ENCODE measurements at regions not wholly inside any gene's neighbourhood (a gene's known extent, or its start where the extent isn't known, plus 50 kb on each side); places are given as distances from the start of the nearest gene placed in this dataset.

DNA sequence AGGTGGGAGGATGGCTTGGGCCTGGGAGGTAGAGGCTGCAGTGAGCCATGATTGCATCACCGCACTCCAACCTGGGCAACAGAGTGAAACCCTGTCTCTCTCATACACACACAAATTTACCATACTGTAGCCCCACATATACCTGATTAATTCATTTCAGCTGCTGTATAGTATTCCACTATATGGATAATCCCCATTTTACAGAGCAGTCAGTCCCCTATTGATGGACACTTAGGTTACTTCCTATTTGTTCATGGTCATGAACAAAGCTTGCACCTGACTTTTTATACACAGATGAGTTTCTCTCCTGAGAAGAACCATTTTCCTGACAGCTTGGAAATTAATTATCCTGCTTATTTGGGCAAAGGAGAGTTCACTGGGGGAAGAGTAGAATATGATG lies 59.2 kb downstream of the EMX2 start:
- H3K27ac Mint-ChIP-seq = no peak overlapping the region
- H3K4me1 Mint-ChIP-seq = no peaks in the 10 kb centered on the region
- no peak for DNase-seq
- H3K4me3 Mint-ChIP-seq = no peak overlapping the region
- ATAC-seq (ENCODE audit: low read depth) = no peak
- H3K27me3 Mint-ChIP-seq = no peaks in the 10 kb centered on the region
- no peaks in the 10 kb centered on the region for H3K9me3 Mint-ChIP-seq
- no peaks in the 10 kb centered on the region for H3K36me3 Mint-ChIP-seq
- POLR2A ChIA-PET = no interaction called here

GRCh38 chr10:117603081-117603480 lies 60.5 kb downstream of the EMX2 start:
- ATAC-seq (ENCODE audit: low read depth) (no peak), DNase-seq (no peak)
- Mint-ChIP-seq H3K4me1 (no peaks in the 10 kb centered on the region), H3K4me3 (no peak overlapping the region), H3K27ac (no peak overlapping the region), H3K9me3 (no peaks in the 10 kb centered on the region), H3K27me3 (no peaks in the 10 kb centered on the region), H3K36me3 (no peaks in the 10 kb centered on the region)
- POLR2A ChIA-PET = no interaction called here

DNA sequence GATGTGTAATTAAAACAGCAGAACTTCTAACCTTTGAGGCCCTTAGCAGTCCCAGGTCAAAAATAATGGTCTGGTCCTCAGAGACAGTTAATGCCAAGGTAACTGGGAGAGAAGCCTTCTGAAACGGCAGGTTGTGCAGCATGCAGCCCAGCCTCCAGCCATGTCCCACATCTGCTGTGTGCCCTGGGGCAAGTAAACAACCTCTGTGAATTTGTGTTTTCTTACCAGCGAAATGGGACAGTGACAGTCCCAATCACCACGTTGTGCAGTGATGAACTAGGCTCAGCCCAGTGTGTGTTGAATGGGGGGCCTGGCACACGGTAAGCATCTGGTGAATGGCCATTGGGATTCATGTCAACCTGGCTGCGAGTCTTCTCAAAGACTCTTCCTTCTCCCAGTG lies 61.2 kb downstream of the EMX2 start:
- H3K4me1 Mint-ChIP-seq = no peaks in the 10 kb centered on the region
- no peaks in the 10 kb centered on the region for H3K27me3 Mint-ChIP-seq
- H3K36me3 Mint-ChIP-seq = no peaks in the 10 kb centered on the region
- ATAC-seq (ENCODE audit: low read depth) (no peak), DNase-seq (no peak)
- no peaks in the 10 kb centered on the region for H3K9me3 Mint-ChIP-seq
- H3K27ac Mint-ChIP-seq = no peak overlapping the region
- H3K4me3 Mint-ChIP-seq = no peak overlapping the region
- POLR2A ChIA-PET = no interaction called here

DNA sequence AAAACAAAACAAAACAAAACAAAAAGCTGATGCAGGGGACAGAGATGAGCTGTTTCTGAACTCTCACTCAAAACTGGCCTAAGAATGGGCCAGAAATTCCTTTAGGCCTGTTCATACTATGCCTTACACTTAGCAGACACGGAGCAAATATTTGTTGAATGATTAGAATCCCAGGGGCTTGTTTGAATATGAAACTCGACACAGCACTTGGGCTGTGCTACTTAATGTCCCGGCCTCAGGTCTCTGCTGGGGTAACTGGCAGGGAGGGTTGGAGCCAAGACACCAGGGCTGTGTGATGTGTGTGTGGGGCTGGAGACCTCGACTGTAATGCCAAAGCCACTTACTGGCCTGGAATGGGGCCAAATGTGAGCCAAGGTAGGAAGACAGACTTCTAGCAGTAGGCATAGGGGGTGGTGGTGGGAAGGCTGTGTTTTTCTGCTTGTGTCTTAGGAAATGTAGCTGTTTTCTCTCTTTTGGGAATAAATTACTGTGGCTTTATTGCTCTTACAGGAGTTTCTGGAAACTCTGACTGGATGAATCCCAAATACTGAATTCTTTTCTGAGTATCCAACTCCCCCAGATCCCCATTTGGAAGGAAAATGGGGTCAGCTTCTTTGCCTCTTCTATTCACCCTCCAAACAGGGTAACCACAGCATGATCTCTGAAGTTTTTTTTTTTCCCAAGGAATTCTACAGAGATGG lies 66.7 kb downstream of the EMX2 start:
- no peak overlapping the region for H3K4me3 Mint-ChIP-seq
- no peaks in the 10 kb centered on the region for H3K9me3 Mint-ChIP-seq
- no peaks in the 10 kb centered on the region for H3K4me1 Mint-ChIP-seq
- H3K27me3 Mint-ChIP-seq = peaks cover 5% of the 10 kb centered on the region
- no peak for DNase-seq
- no peak overlapping the region for H3K27ac Mint-ChIP-seq
- ATAC-seq (ENCODE audit: low read depth) = no peak
- POLR2A ChIA-PET = no interaction called here
- no peaks in the 10 kb centered on the region for H3K36me3 Mint-ChIP-seq

- ATAC-seq (ENCODE audit: low read depth) (no peak), DNase-seq (no peak)
- no peaks in the 10 kb centered on the region for H3K9me3 Mint-ChIP-seq
- peaks cover 5% of the 10 kb centered on the region for H3K27me3 Mint-ChIP-seq
- H3K4me1 Mint-ChIP-seq = no peaks in the 10 kb centered on the region
- no peaks in the 10 kb centered on the region for H3K36me3 Mint-ChIP-seq
- H3K4me3 Mint-ChIP-seq = no peak overlapping the region
- no peak overlapping the region for H3K27ac Mint-ChIP-seq
- POLR2A ChIA-PET = no interaction called here
Measured at GRCh38 chr10:117609796-117610170, 67.2 kb downstream of the EMX2 start.

DNA sequence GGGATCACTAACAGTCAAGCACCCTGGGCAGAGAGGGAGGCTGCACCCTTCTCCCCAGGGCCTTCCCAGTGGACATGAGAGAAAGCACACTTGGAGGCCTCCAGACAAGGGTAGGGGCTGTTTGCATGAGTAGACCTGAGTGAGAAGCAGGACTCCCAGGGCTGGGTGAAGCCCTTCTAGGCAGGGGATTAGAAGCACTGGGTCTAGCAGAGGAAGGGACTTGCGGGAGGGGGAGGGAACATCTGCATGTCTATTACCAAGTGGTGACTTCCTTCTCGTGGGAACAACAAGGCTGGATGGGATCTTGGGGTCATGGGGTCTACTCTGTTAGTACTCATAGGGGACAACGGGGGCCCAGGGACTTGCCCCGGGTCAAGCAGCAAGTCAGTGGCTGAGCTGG lies 67.8 kb downstream of the EMX2 start:
- Mint-ChIP-seq H3K9me3 (no peaks in the 10 kb centered on the region), H3K27me3 (peaks cover 5% of the 10 kb centered on the region), H3K27ac (no peak overlapping the region), H3K4me1 (no peaks in the 10 kb centered on the region), H3K36me3 (no peaks in the 10 kb centered on the region), H3K4me3 (no peak overlapping the region)
- no peak for ATAC-seq (ENCODE audit: low read depth)
- DNase-seq = no peak
- POLR2A ChIA-PET = no interaction called here

DNA sequence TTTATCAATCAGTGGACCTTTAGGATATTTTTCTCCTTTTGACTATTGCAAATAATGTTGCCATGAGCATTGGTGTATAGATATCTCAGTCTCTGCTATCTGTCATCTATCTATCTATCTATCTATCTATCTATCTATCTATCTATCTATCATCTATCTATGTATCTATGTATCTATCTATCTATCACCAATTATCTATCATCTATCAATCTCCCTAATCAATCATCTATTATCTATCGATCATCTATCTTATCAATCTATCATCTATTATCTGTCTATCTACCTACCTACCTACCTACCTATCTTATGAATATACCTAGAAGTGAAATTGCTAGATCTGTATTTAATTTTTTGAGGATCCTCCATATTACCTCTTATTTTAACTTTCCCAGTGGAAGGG lies 69.6 kb downstream of the EMX2 start:
- POLR2A ChIA-PET = no interaction called here
- ATAC-seq (ENCODE audit: low read depth) (no peak), DNase-seq (no peak)
- Mint-ChIP-seq H3K27me3 (peaks cover 8% of the 10 kb centered on the region), H3K9me3 (no peaks in the 10 kb centered on the region), H3K4me1 (no peaks in the 10 kb centered on the region), H3K27ac (no peak overlapping the region), H3K36me3 (no peaks in the 10 kb centered on the region), H3K4me3 (no peak overlapping the region)

GRCh38 chr10:117615649-117616048 lies 73.1 kb downstream of the EMX2 start:
- DNase-seq (no peak), ATAC-seq (ENCODE audit: low read depth) (no peak)
- H3K4me3 Mint-ChIP-seq = no peak overlapping the region
- peaks cover 7% of the 10 kb centered on the region for H3K27me3 Mint-ChIP-seq
- H3K27ac Mint-ChIP-seq = no peak overlapping the region
- no peaks in the 10 kb centered on the region for H3K36me3 Mint-ChIP-seq
- no peaks in the 10 kb centered on the region for H3K4me1 Mint-ChIP-seq
- no peaks in the 10 kb centered on the region for H3K9me3 Mint-ChIP-seq
- POLR2A ChIA-PET = no interaction called here

DNA sequence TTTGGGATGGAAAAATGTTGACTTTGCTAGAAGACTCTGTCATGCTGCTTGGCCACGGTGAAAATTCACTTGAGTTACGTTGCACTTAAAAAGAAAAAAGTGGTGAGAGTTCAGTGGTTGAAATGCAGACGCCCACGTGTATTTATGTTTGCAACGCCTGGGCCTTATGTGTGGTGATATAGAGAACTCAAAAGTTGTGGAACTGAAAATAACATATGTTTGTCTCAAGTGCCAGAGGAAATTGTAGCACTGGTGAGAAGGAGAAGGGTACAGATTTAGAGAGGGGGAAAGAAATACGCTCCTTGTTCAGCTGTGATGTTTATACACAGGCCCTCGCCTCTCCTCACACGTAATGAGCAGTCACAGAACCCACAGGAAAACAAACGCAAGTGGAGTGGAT lies 73.6 kb downstream of the EMX2 start:
- POLR2A ChIA-PET = no interaction called here
- Mint-ChIP-seq H3K27me3 (peaks cover 7% of the 10 kb centered on the region), H3K36me3 (no peaks in the 10 kb centered on the region), H3K4me3 (no peak overlapping the region), H3K4me1 (no peaks in the 10 kb centered on the region), H3K9me3 (no peaks in the 10 kb centered on the region), H3K27ac (no peak overlapping the region)
- DNase-seq (no peak), ATAC-seq (ENCODE audit: low read depth) (no peak)

- POLR2A ChIA-PET = no interaction called here
- no peaks in the 10 kb centered on the region for H3K36me3 Mint-ChIP-seq
- no peaks in the 10 kb centered on the region for H3K9me3 Mint-ChIP-seq
- no peak for ATAC-seq (ENCODE audit: low read depth)
- H3K4me3 Mint-ChIP-seq = no peak overlapping the region
- H3K27me3 Mint-ChIP-seq = peaks cover 6% of the 10 kb centered on the region
- H3K4me1 Mint-ChIP-seq = no peaks in the 10 kb centered on the region
- no peak overlapping the region for H3K27ac Mint-ChIP-seq
- no peak for DNase-seq
Measured at GRCh38 chr10:117617086-117617485, 74.5 kb downstream of the EMX2 start.

GRCh38 chr10:117617659-117618058 lies 75.1 kb downstream of the EMX2 start:
- POLR2A ChIA-PET = no interaction called here
- Mint-ChIP-seq H3K4me1 (no peaks in the 10 kb centered on the region), H3K36me3 (no peaks in the 10 kb centered on the region), H3K9me3 (no peaks in the 10 kb centered on the region), H3K27me3 (peaks cover 6% of the 10 kb centered on the region), H3K27ac (no peak overlapping the region), H3K4me3 (no peak overlapping the region)
- no peak for DNase-seq
- ATAC-seq (ENCODE audit: low read depth) = no peak

GRCh38 chr10:117619223-117619622 lies 76.7 kb downstream of the EMX2 start:
- Mint-ChIP-seq H3K27ac (no peak overlapping the region), H3K27me3 (peaks cover 6% of the 10 kb centered on the region), H3K4me3 (no peak overlapping the region), H3K9me3 (no peaks in the 10 kb centered on the region), H3K4me1 (no peaks in the 10 kb centered on the region), H3K36me3 (no peaks in the 10 kb centered on the region)
- DNase-seq = no peak
- POLR2A ChIA-PET = no interaction called here
- no peak for ATAC-seq (ENCODE audit: low read depth)

- POLR2A ChIA-PET = no interaction called here
- Mint-ChIP-seq H3K36me3 (no peaks in the 10 kb centered on the region), H3K9me3 (no peaks in the 10 kb centered on the region), H3K27ac (no peak overlapping the region), H3K27me3 (peaks cover 6% of the 10 kb centered on the region), H3K4me1 (no peaks in the 10 kb centered on the region), H3K4me3 (no peak overlapping the region)
- ATAC-seq (ENCODE audit: low read depth) (no peak), DNase-seq (no peak)
Measured at GRCh38 chr10:117619707-117620405, 77.3 kb downstream of the EMX2 start.

DNA sequence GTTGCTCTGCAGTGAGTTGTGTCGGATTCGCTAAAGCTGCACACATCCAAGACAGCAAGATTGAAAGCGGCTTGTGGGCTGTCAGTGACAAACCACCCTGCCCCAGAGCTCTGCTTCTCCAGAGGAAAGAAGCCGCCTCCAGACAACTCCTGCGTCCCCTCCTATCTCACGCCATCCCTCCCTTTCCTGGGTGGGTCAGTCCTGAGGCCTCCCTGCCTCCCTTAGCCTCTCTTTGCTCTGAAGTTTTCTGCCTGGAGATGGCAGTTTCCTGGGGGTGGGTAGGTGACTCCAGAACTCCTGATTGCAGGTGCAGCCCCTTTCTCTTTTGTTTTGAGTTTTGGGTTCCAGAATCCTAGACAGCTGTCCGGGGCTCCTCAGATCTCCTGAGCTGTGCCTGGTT lies 78.7 kb downstream of the EMX2 start:
- POLR2A ChIA-PET = no interaction called here
- no peak overlapping the region for H3K27ac Mint-ChIP-seq

More for the DNA sequence above, 78.7 kb downstream of the EMX2 start:
- Mint-ChIP-seq H3K4me1 (no peaks in the 10 kb centered on the region), H3K27me3 (peaks cover 6% of the 10 kb centered on the region), H3K36me3 (no peaks in the 10 kb centered on the region), H3K9me3 (no peaks in the 10 kb centered on the region), H3K4me3 (no peak overlapping the region)
- DNase-seq (no peak), ATAC-seq (ENCODE audit: low read depth) (no peak)

Data from activated naive CD8-positive, alpha-beta T cell treated with anti-CD3 and anti-CD28 coated beads, Interleukin-2, amount 10 ng/mL, durations not matched to agents 7 days and 5 days (primary cell).